Brain pericyte (primary cell): ENCODE measurements at regions not wholly inside any gene's neighbourhood (a gene's known extent, or its start where the extent isn't known, plus 50 kb on each side); places are given as distances from the start of the nearest gene placed in this dataset.
"Not testable (repeated sequence)": the region's sequence is repeated elsewhere in the genome, so short reads cannot be mapped to it uniquely, and the experiment has no call there.

Experiments
- DNase-seq: peaks from one replicate; pipeline ENCODE4 v3.0.0-alpha.2; 2012; ENCODE audit warnings: low read depth, low spot score

DNA sequence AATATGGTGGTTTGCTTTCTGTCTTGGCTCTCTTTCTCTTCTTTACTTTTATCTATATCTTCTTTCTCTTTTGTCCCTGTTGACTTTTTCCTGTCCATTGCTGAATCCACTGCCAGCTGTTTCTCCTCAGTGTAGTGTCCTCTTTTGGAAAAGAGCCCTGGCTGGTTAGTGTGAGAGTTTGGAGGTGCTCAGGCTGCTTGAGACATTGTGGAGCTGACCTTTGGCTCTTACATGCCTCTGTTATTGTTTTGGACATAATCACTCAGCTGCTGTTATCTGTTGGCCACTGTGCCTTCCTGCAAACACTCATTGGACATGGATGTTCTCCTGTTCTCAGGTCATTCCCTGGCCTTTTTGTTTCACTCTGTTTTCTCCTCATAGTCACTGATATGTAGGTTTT, 295.4 kb upstream of the RIOK2 start:
- no peak for DNase-seq

DNA sequence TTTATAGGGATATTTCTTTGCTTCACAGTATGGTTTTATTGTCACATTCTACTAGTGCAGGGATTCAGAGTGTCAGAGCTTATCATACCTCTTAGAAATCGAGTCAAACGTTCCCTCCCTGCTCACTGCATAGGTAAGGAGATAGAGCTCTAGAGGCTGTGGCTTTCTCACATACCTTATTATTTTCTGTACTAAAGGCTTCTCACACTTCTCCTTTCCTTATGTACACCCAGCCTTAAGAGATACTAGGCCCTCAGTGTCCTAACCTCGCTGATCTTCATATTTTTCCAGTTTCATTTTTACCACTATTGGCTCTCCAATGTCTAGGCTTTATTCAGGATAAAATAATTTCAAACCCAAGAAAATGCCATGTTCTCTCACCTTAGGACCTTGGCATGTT, 297.3 kb upstream of the RIOK2 start:
- no peak for DNase-seq

DNA sequence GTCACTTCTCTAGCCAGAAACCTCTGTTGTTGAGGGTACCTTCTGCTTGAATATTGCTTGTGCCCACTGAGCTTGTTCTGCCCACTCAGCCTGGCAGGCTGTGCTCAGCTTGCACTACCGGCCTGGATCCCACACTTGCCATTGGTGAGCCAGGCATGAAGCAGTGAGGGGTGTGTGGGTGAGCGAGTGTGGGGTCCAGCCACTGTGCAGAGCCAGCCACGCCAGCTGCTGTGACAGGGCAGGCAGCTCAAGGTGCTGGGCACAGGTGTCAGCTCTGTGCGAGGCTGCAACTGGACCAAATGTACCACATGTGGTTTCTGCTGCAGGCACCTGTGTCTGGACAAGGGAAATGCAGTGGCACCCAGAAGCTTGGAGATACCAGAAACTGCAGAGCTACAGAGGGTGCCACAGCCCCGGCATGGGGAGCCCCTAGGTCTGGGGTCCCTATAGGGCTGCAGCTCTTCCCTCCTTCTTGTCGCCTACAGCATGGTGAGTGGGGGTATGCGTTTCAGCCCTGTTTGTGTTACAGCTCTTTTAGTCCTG, 305.1 kb upstream of the RIOK2 start:
- DNase-seq = no peak

DNA sequence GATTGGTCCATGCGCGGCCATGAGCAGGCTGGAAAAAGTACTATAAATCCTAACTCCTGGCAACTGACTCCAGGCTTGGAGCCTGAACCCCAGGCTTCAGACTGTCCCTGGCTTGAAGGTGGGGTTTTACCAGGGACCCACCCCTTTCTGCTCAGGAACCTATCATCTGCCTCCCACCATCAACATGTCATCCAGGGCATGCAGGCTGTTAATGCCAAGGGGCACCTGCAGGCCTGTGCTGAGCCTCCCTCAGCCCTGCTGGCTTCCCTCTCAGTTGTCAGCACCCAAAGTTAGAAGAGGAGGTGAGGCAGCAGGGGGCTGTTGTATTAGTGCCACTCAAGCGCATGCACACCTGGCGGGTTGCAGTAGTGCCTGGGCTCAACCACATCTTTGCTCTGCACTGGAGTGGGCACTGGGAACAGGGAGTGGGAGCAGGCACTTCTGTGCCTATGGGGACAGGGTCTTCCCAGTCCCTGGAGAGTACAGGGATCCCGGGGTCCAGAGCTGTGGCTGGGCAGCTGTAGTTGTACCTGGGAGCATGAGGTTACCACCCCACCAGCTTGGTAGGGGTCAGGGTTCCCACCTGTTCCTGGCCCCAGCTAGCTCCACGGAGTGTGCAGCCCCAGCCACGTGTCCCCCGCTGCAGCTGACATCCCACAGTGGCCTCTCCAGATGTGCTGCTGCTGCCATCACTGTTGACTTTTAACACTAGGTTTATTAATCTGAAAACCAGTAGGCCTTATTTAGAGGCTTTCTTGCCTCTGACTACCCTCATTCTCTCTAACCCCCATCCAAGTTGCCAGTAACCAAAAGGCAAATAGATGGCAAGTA, 306.2 kb upstream of the RIOK2 start:
- DNase-seq = no peak

DNA sequence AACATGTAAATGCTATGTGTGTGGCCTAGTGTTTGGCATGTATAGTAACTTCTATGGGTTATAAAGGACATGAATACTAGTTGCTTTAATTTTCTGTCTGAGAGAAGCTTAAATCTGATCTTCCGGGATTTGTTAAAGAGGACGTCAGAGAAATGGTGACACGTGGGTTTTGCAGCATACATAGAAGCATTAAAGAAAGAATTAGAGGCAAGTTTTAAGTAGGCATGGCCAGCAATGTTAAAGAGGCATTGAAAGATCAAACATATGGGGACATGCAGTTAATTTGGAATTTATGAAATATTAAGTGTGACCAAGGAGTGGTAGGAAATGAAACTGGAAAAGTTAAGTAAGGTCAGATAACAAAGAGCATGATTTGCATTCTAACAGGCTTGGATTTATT, 311.4 kb upstream of the RIOK2 start:
- no peak for DNase-seq

DNA sequence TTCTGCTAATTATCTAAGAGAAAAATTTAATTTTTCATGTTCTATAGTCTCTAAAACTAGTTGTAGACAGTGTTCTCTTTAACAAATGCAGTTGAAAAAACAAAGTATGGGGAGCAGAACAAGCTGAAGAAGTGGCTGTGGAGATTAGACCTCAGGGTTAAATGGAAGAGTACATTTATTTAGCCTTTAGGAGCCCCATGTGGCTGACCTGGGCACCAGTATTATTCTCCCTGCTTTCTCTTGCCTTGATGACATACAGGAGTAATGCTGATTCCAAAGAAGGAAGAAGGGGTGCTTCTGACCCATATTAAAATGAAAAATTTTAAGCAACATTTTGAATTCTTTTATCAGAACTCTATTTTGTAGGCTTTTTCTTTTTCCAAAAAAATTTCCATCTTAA, 312.3 kb upstream of the RIOK2 start:
- no peak for DNase-seq

DNA sequence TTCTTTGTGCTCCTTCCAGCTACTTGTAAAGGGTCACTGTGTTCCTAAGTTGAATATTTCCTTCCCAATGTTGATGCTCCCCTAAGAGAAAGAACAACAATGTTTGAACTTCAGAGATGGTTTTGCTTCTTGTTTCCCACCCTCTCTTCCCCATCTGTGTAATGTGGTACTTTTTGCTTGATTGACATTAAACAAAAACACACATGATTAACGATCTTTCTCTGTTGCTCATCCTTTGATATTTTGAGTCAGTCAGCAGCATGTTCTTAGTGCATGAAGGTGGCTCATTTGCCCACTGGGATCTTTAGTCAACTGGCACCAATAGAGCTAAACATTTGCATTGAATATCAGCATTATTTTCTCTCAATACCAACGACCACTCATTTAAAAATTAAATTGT, 313.0 kb upstream of the RIOK2 start:
- no peak for DNase-seq

DNA sequence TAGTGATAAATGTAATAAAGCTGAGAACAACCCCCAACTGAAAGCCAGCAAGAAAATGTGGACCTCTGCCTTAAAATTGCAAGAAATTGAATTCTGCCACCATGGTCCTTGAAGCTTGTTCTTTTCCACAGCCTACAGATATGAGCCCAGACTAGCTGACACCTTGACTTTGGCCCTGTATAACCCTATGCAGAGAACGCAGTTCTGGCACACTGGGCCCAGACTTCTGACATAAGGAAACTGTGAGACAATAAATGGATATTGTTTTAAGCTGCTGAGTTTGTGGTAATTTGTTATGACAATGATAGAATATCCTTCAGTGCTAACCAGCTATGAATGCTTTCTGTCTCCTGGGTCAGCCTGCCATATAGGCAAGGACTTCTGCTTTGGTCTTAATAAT, 315.6 kb upstream of the RIOK2 start:
- no peak for DNase-seq

DNA sequence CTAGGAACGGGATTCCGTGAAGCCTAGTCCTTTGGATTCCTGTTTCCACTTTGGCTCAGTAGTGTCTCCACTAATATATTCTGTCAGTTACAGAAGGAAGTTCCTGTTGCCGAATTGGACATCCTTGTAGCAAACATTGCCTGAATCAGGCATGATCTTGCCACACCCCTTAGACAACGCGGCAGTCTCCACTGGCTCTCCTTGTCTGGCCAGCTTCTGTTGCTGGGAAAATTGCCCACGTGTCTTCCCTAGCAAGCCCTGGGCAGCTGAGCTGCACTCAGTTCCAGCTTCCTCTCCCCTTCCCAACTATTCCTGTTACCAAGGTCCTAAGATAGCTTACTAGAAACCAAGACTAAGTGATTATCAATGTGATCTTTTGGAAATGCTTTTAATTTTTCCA, 316.6 kb upstream of the RIOK2 start:
- no peak for DNase-seq

DNA sequence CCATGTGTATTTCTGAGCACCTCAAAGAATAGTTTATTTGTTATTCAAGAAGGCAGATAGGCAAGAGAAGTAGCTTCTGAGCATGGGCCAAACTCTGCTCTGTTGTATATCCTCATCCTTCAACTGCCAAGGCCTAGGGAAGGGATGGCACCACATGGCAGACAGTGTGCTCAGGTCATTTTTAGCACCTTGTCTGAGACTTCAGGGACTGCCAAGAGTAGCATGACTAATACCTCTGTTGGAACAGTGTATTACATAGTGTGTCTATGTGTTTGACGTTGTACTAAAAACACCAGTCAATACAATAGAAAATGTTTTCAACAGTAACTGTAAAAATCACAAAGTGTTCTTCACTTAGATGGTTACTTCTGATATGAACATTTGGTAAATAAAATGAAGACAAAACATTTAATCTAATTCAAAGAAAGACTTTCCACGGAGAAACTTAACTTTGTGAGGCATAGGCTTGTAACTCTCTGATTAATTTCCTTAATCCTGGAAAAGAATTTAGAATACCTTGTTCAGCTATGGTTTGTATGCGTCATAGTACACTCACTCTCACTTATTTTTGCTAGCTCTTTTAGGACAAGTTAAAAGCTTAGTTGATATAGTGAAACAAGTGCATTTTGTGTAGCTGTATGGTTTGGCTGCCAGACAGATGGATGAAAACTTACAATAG, 318.4 kb upstream of the RIOK2 start:
- DNase-seq = peak; percentile 12

DNA sequence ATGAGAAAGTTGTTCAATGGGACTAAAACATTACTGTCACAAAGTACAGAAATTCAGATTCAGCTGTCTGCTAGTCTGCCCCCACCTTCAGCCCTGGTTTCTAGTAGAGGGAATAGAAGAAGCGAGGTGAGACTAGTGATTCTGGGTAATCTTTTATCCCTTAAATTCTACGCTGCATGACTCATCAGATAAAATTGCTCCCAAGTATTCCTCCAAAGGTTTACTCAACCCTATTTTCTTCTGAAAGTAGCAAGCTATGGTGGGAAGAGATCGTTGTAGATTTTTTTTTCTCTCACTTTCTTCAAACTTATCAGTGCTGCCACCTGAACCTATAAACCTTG, 318.9 kb upstream of the RIOK2 start:
- no peak for DNase-seq

DNA sequence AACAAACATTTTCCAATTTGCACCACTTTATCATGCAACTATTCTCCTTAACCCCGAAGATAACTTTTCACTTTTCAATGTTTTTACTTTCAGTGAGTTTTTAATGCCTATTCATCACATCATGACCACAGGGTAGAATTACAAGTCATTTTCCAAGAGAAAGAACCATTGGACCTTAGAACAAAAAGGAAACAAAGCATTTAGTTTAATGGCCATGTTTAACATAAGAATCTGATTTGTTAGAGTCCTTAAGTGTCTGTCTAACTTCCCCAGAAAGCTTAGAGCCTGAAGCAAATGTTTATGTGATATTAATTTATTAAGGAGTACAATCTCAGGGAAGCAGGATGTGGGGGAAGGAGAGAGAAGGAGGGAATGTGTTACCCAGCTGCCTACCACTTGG, 325.8 kb upstream of the RIOK2 start:
- no peak for DNase-seq

DNA sequence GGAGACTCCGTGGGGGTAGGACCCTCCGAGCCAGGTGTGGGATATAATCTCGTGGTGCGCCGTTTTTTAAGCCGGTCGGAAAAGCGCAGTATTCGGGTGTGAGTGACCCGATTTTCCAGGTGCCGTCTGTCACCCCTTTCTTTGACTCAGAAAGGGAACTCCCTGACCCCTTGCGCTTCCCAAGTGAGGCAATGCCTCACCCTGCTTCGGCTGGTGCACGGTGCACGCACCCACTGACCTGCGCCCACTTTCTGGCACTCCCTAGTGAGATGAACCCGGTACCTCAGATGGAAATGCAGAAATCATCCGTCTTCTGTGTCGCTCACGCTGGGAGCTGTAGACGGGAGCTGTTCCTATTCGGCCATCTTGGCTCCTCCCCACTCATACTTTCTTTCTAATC, 336.5 kb upstream of the RIOK2 start:
- DNase-seq = not testable (repeated sequence)

DNA sequence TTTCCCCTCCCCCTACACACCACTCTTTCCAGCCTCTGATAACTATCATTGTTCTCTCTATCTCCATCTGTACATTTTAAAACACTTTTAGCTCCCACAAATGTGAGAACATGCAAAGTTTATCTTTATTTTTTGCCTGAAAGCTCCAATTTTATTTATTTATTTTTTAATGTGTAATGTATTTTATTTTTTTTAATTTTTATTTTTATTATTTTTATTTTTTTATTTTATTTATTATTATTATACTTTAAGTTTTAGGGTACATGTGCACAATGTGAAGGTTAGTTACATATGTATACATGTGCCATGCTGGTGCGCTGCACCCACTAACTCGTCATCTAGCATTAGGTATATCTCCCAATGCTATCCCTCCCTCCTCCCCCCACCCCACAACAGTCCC, 340.3 kb upstream of the RIOK2 start:
- not testable (repeated sequence) for DNase-seq

DNA sequence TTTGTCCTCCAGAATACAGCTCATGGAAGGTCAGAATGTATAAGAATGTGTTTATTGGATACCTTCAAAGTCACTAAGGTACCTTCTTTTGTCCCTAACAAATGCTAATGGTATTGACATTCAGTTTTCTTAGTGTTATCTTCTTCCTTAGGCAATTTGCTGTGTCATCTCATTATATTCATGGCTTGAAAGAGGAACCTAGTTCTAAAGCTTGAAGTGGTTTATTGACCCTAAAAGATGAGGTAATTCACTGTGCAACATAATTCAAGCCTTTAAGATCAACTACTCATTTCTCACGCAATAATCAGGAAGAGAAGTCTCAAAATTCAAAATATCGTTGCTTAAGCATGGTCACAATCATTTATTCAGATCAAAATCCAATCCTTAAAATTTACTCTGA, 342.7 kb upstream of the RIOK2 start:
- no peak for DNase-seq

DNA sequence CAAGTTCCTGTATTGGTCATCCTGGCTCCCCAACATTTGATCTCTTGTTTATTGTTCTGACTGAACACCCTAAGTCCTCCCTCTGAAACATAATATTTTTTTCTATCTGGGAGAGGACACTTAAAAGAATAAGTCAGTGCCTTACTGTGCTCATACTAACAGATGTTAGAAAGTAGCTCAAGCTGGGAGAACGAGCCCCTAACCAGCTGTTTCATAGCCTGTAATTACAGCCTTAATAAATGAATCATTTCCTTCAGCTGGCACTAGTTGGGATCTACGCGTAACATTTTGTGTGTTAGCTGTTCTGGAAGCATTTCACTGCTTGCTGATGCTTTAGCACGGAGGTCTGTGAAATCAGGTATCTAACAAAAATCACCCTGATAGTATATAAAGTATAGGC, 345.9 kb upstream of the RIOK2 start:
- no peak for DNase-seq

DNA sequence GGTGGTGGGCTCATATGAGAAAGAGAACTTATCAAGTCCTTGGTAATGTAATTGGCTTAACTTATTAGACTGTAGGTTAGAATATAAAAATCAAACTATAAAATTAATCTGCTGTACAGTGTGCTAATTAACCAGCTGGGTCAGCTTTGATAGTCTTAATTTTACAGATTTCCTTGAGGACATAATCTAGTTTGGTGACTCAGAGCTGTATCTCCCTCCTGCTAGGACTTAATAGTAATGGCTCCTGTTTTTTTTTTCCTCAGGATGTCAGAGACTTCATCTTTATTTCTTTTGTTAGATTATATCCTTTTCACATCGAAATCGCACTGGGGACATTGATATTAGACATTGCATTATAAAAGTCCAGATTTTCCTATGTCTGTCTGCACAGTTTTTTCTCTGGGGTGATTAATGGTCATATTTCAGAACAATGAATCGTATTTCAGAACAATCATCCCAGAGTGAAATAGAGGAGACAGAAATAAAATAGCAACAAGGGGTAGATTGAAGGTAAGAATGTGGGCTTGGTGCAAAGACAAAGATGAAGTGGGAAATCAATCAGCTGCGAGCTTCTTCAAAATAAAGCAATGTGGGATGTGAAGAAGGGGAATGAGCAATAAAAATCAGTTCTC, 346.4 kb upstream of the RIOK2 start:
- DNase-seq = no peak

DNA sequence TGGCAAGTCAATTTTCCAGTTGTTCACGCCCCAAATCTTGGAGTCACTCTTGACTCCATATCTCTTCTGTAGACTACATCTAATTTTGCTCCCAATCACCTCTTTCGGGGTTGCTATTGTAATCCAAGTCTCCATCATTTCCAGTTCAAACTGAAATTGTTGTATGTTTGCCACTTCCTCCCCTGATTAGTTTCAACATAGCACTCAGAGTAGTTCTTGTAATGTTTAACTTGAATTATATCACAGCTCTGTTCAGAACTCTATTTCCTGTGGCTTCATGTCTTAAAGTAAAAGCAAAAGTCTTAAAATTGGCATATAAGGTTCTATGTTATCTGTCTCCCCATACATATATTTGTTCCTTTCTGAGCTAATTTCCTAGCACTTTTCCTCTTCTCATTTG, 348.5 kb upstream of the RIOK2 start:
- no peak for DNase-seq

DNA sequence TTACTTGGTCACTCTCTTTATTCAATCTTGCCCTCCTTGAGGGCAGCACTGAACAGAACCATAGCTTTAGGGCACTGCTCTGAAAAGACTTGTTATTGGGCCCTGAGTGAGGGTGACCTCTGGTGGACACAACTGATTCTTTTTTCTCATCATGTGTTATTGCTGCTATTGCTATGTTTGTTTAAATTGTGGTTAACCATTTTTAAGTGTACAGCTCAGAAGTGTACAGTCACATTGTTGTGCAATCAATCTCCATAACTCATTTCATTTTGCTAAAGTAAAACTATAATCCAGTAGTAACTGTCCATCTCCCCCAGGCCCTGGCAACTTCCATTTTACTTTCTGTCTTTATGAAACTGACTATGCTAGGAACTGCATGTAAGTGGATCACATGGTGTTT, 351.1 kb upstream of the RIOK2 start:
- peak; percentile 80 for DNase-seq

DNA sequence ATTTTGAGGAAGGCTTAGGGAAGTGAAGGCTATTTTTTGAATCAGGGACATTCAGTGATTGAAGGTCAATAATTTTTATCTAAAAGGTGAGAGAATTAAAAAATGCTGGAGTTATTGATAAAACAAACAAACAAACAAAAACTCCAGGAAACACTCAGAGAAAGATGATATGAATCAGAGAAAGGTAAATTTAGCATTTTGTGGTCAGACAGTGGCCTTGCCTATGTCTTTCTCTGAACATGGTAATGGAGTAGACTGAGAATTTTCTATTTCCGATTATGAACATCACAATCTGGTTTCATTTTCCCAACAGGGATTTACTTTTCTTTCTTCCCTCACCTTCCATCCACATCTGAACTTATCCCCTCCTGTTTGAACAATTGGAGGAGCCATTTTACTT, 353.6 kb upstream of the RIOK2 start:
- DNase-seq = no peak

DNA sequence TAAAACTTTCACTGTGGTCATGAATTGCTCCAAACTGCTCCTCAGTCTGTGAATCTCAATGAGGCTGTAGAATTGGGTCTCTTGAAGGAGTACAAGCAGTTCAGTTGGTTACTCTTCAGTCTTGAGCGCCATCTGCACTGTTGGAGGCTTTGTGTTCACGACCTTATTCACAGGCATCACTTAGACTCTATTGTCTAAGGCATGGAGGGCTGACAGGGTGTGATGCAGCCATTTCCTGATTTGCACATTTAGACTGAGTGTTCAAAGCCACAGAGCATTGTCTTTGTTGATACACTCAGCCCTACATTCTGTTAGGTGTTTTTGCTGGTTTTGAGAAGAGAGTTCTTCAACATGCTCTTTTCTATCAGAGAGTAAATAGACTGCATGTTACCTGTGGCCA, 355.9 kb upstream of the RIOK2 start:
- DNase-seq = no peak

DNA sequence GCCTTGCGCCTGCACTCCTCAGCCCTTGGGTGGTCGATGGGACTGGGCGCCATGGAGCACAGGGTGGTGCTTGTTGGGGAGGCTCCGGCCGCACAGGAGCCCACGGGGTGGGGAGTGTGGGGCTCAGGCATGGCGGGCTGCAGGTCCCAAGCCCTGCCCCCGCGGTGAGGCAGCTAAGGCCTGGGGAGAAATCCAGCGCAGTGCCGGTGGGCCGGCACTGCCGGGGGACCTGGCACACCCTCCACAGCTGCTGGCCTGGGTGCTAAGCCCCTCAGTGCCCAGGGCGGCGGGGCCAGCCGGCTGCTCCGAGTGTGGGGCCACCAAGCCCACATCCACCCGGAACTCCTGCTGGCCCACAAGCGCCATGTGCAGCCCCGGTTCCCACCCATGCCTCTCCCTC, 358.8 kb upstream of the RIOK2 start:
- DNase-seq = no peak

DNA sequence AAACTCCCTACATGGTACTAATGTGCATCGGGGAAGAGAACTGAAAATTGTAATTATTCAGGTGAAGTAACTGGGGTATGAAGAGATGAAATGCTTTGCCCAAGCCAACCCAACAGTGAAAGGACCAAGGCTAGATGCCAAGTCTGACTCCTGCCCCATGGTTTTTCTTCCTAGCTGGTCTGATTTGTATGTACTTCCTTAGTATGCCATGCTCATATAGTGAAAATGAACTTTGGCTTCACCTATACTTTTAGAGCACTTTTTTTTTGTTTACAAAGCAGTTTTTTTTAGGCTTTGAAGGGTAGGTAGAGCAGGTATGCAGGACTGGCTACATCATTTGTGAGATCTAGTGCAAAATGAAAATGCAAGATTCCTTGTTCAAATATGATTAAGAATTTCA, 359.4 kb upstream of the RIOK2 start:
- no peak for DNase-seq
